WTC11 (cell line): ENCODE measurements at regions not wholly inside any gene's neighbourhood (a gene's known extent, or its start where the extent isn't known, plus 50 kb on each side); places are given as distances from the start of the nearest gene placed in this dataset.
A peak's percentile ranks its signal among the peaks of the same experiment; 100 is the strongest.

Experiments used
- ATAC-seq: fragments of 200-7000 bp; cut with Tn5 transposase; 2 replicates; pipeline ENCODE4 v1.10.0; 2021; ENCODE audit warnings: mild to moderate bottlenecking, moderate library complexity
- CTCF ChIA-PET: fragments of 300-600 bp; sonication (Branson Sonifier 250); formaldehyde crosslinking; loops from one replicate; lab custom pipeline; 2021; ENCODE audit warnings: antibody characterized with exemption; lab: Charles Lee
- POLR2A ChIA-PET: fragments of 350-600 bp; sonication (Branson Sonifier 250); formaldehyde crosslinking; loops from one replicate; lab custom pipeline; 2021; ENCODE audit warnings: antibody characterized with exemption; lab: Charles Lee
- DNase-seq: peaks from one replicate; pipeline ENCODE4 v3.0.0; 2021; ENCODE audit warnings: low spot score
- H3K27ac Mint-ChIP-seq: 2 replicates; pipeline ENCODE4 v1.8.0; 2021; ENCODE audit warnings: mixed read lengths
- H3K27me3 Mint-ChIP-seq: 2 replicates; pipeline ENCODE4 v1.8.0; 2021; ENCODE audit warnings: low read depth, mild to moderate bottlenecking, moderate library complexity, mixed read lengths
- H3K36me3 Mint-ChIP-seq: 2 replicates; pipeline ENCODE4 v1.8.0; 2021; ENCODE audit warnings: mixed read lengths
- H3K4me1 Mint-ChIP-seq: 2 replicates; pipeline ENCODE4 v1.8.0; 2022; ENCODE audit warnings: mixed read lengths
- H3K4me3 Mint-ChIP-seq: 2 replicates; pipeline ENCODE4 v1.8.0; 2021; ENCODE audit warnings: mild to moderate bottlenecking, moderate library complexity, mixed read lengths
- H3K9me3 Mint-ChIP-seq: 2 replicates; pipeline ENCODE4 v1.8.0; 2021; ENCODE audit warnings: mixed read lengths
- AR ChIP-seq: fragments of 250-450 bp; sonication (Bioruptor Pico); IDR thresholded peaks from 2 replicates; pipeline ENCODE4 v1.9.0; 2021; ENCODE audit warnings: mild to moderate bottlenecking
- ETV6 ChIP-seq: sonication (generic); formaldehyde crosslinking; IDR thresholded peaks from 2 replicates; pipeline ENCODE4 v1.8.1; 2022; ENCODE audit warnings: mild to moderate bottlenecking, missing genetic modification reagents
- MLX ChIP-seq: sonication (generic); formaldehyde crosslinking; IDR thresholded peaks from 2 replicates; pipeline ENCODE4 v1.8.1; 2023; ENCODE audit warnings: mild to moderate bottlenecking, missing genetic modification reagents, moderate library complexity
- NR2C2 ChIP-seq: sonication (generic); formaldehyde crosslinking; IDR thresholded peaks from 2 replicates; pipeline ENCODE4 v1.8.0; 2022; ENCODE audit warnings: mild to moderate bottlenecking, missing genetic modification reagents
- NR3C1 ChIP-seq: sonication (generic); formaldehyde crosslinking; conservative IDR thresholded peaks from 2 replicates; pipeline ENCODE4 v1.8.1; 2023; ENCODE audit warnings: low read depth, mild to moderate bottlenecking, missing genetic modification reagents
- OVOL2 ChIP-seq: fragments of 250-450 bp; sonication (Bioruptor Pico); IDR thresholded peaks from 2 replicates; pipeline ENCODE4 v1.9.0; 2021; ENCODE audit warnings: mild to moderate bottlenecking, borderline replicate concordance
- PREB ChIP-seq: sonication (generic); formaldehyde crosslinking; IDR thresholded peaks from 2 replicates; pipeline ENCODE4 v1.8.1; 2022; ENCODE audit warnings: mild to moderate bottlenecking, missing genetic modification reagents, moderate library complexity, borderline replicate concordance
- RELA ChIP-seq: sonication (generic); formaldehyde crosslinking; IDR thresholded peaks from 2 replicates; pipeline ENCODE4 v1.8.1; 2022; ENCODE audit warnings: missing genetic modification reagents, mild to moderate bottlenecking, borderline replicate concordance
- ZBTB21 ChIP-seq: sonication (generic); formaldehyde crosslinking; IDR thresholded peaks from 2 replicates; pipeline ENCODE4 v1.8.1; 2023; ENCODE audit warnings: mild to moderate bottlenecking, missing genetic modification reagents, borderline replicate concordance
- ZNF532 ChIP-seq: fragments of 250-450 bp; sonication (Bioruptor Pico); IDR thresholded peaks from 2 replicates; pipeline ENCODE4 v1.9.0; 2021; ENCODE audit warnings: mild to moderate bottlenecking, borderline replicate concordance

GRCh38 chr13:52955472-52955874 is 73.1 kb upstream of the OLFM4 start (continued):
- TF ChIP-seq ZNF532 (CRISPR knock-in tag): no peak

GRCh38 chr13:52954838-52955237 is 73.8 kb upstream of the OLFM4 start:
- DNase-seq: no peak
- Mint-ChIP-seq H3K4me3 (peak overlapping the region; percentile 23), H3K27me3 (peaks cover 45% of the 10 kb centered on the region), H3K4me1 (peaks cover 74% of the 10 kb centered on the region), H3K9me3 (no peaks in the 10 kb centered on the region), H3K36me3 (no peaks in the 10 kb centered on the region; the same call in 1 of the 2 replicates), H3K27ac (no peak overlapping the region)
- TF ChIP-seq OVOL2 (CRISPR knock-in tag) (no peak), AR (CRISPR knock-in tag) (no peak), NR3C1 (CRISPR knock-in tag) (no peak), ZBTB21 (CRISPR knock-in tag) (no peak), NR2C2 (CRISPR knock-in tag) (no peak), PREB (CRISPR knock-in tag) (no peak), ETV6 (CRISPR knock-in tag) (no peak)
- ATAC-seq: peak; percentile 54
- ChIA-PET CTCF (interaction anchor here (0.7 to 4.9 kb wide), 11 partner anchors 13 to 504 kb away, joined by 3 to 109 read pairs (median 6); partner anchors contain the start of gene PCDH8), POLR2A (interaction anchor here (0.6 to 2.0 kb wide), 5 partner anchors 13 to 108 kb away, joined by 3 to 5 read pairs (median 3); partner anchors contain the start of gene PCDH8)

- ATAC-seq: no peak
- CTCF ChIA-PET: interaction anchor here (0.7 to 3.0 kb wide), 2 partner anchors 16 to 18 kb away, joined by 3 to 17 read pairs; no protein-coding TSS in a partner anchor
- TF ChIP-seq MLX (no peak), RELA (CRISPR knock-in tag) (no peak)
- TF ChIP-seq, all 79 proteins: peak for 0
- Mint-ChIP-seq H3K4me3 (no peak overlapping the region), H3K27me3 (peaks cover 51% of the 10 kb centered on the region), H3K27ac (no peak overlapping the region), H3K4me1 (peaks cover 75% of the 10 kb centered on the region), H3K9me3 (peaks cover 11% of the 10 kb centered on the region), H3K36me3 (no peaks in the 10 kb centered on the region)
- POLR2A ChIA-PET: no interaction called here
- no peak for DNase-seq
Observed at GRCh38 chr13:52950436-52950956, 78.1 kb upstream of the OLFM4 start.
